ENCODE measurements at regions not wholly inside any gene's neighbourhood (a gene's known extent, or its start where the extent isn't known, plus 50 kb on each side); places are given as distances from the start of the nearest gene placed in this dataset.
"Not testable (repeated sequence)": the region's sequence is repeated elsewhere in the genome, so short reads cannot be mapped to it uniquely, and the experiment has no call there.

GRCh38 chr6:4348462-4349112 is 213.2 kb upstream of the ECI2 start:
- peak; percentile 77 for DNase-seq

- DNase-seq: no peak
Measured at GRCh38 chr6:4347877-4348276, 212.5 kb upstream of the ECI2 start.

- DNase-seq: peak; percentile 43
Measured at GRCh38 chr6:4346659-4347333, 211.4 kb upstream of the ECI2 start.

- DNase-seq: no peak
Measured at GRCh38 chr6:4345543-4345942, 210.2 kb upstream of the ECI2 start.

GRCh38 chr6:4344317-4344899 is 209.0 kb upstream of the ECI2 start:
- peak; percentile 96 for DNase-seq

- DNase-seq: no peak
Measured at GRCh38 chr6:4342407-4343137, 207.2 kb upstream of the ECI2 start.

GRCh38 chr6:4341078-4341797 is 205.9 kb upstream of the ECI2 start:
- no peak for DNase-seq

- DNase-seq: no peak
Measured at GRCh38 chr6:4340544-4340943, 205.2 kb upstream of the ECI2 start.

- DNase-seq: no peak
Measured at GRCh38 chr6:4338884-4339283, 203.5 kb upstream of the ECI2 start.

- DNase-seq: peak; percentile 84
Measured at GRCh38 chr6:4336778-4337442, 201.5 kb upstream of the ECI2 start.

- peak; percentile 42 for DNase-seq
Measured at GRCh38 chr6:4336084-4336483, 200.7 kb upstream of the ECI2 start.

GRCh38 chr6:4334158-4334740 is 198.9 kb upstream of the ECI2 start:
- not testable (repeated sequence) for DNase-seq

GRCh38 chr6:4327841-4328240 is 192.5 kb upstream of the ECI2 start:
- DNase-seq: no peak

- no peak for DNase-seq
Measured at GRCh38 chr6:4324746-4325145, 189.4 kb upstream of the ECI2 start.

- peak; percentile 49 for DNase-seq
Measured at GRCh38 chr6:4323322-4323721, 187.9 kb upstream of the ECI2 start.

GRCh38 chr6:4322846-4323309 is 187.5 kb upstream of the ECI2 start:
- peak; percentile 60 for DNase-seq

- DNase-seq: no peak
Measured at GRCh38 chr6:4322134-4322845, 186.9 kb upstream of the ECI2 start.

- DNase-seq: no peak
Measured at GRCh38 chr6:4320860-4321259, 185.5 kb upstream of the ECI2 start.

- DNase-seq: peak; percentile 75
Measured at GRCh38 chr6:4319981-4320683, 184.8 kb upstream of the ECI2 start.

GRCh38 chr6:4318321-4318720 is 182.9 kb upstream of the ECI2 start:
- peak; percentile 74 for DNase-seq
